ENCODE measurements at regions not wholly inside any gene's neighbourhood (a gene's known extent, or its start where the extent isn't known, plus 50 kb on each side); places are given as distances from the start of the nearest gene placed in this dataset.
A peak's percentile ranks its signal among the peaks of the same experiment; 100 is the strongest.

DNA sequence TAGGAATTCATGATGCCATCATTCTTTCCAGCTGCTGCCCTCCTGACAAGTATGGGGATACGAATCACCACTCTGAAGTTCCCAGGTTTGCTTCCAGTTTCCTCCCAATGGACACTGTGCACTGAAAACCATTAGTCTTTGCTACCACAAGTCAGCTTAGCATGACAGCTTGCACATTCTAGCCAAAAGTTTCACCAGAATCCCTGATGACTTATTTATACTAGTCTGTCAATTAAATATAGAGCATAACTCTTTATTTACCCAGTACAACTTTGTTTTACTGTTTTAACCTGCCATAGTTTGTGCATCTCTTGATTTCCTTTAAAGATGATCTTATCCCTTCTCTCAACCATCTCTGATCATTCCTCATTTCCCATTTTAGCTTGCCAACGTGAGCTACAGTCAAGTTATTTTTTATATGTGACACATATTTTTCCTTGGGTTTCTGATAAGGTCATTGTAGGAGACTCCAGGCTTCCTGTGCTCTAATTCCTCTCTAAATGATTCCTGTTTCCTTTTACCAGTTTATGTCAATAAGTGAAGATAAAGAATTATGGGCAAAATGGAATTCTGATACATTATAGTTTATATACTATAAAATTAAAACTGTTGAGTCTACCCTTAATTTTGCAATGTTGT is 167.5 kb upstream of the MEOX2 start:
- 34 to 54% methylated on average over 2 of the region's 2 CpGs for WGBS, 2 donors
- DNase-seq: no peak
- Histone ChIP-seq H3K27ac (ENCODE audit: low read depth in 1 of 2, low read length in 1 of 2) (no peak overlapping the region), H3K4me3 (no peak overlapping the region), H3K9ac (ENCODE audit: insufficient read depth in 1 of 2, low read length in 2 of 2) (no peak overlapping the region), H3K36me3 (ENCODE audit: control insufficient read depth in 4 of 4, insufficient read depth in 4 of 4, low read length in 4 of 4) (no peaks in the 10 kb centered on the region), H3K27me3 (ENCODE audit: control insufficient read depth in 3 of 3, insufficient read depth in 3 of 3, low read length in 2 of 3) (no peaks in the 10 kb centered on the region), H3K4me1 (ENCODE audit: control insufficient read depth in 5 of 5, insufficient read depth in 5 of 5, low read length in 5 of 5) (peaks cover 0 to 22% (median 9%) of the 10 kb centered on the region in 5 donors), H3K9me3 (ENCODE audit: control insufficient read depth in 4 of 4, insufficient read depth in 3 of 4, low read length in 3 of 4) (no peaks in the 10 kb centered on the region)
- TF ChIP-seq, protein P1, sequence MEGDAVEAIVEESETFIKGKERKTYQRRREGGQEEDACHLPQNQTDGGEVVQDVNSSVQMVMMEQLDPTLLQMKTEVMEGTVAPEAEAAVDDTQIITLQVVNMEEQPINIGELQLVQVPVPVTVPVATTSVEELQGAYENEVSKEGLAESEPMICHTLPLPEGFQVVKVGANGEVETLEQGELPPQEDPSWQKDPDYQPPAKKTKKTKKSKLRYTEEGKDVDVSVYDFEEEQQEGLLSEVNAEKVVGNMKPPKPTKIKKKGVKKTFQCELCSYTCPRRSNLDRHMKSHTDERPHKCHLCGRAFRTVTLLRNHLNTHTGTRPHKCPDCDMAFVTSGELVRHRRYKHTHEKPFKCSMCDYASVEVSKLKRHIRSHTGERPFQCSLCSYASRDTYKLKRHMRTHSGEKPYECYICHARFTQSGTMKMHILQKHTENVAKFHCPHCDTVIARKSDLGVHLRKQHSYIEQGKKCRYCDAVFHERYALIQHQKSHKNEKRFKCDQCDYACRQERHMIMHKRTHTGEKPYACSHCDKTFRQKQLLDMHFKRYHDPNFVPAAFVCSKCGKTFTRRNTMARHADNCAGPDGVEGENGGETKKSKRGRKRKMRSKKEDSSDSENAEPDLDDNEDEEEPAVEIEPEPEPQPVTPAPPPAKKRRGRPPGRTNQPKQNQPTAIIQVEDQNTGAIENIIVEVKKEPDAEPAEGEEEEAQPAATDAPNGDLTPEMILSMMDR (IDR thresholded peaks at IDR 0.05; ENCODE audit: control extremely low read depth, extremely low read depth): no peak
- no peak for ATAC-seq (ENCODE audit: insufficient read depth, low FRiP score)

DNA sequence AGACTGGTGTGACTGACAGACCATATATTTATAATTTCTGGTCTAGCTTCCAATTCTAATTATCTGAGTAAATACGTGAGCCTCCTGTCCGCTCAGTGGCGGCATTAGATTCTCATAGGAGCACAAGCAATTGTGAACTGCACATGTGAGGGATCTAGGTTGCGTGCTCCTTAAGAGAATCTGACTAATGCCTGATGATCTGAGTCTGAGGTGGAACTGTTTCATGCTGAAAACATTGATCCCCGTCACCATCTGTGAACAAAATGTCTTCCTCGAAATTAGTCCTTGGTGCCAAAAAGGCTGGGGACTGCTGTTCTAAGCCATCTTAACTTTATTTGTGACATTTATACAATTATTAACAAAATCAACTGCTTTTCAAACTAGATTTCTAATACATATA is 164.7 kb upstream of the MEOX2 start:
- DNase-seq: no peak
- H3K4me3 ChIP-seq: no peak overlapping the region
- no peaks in the 10 kb centered on the region for H3K27me3 ChIP-seq (ENCODE audit: control insufficient read depth in 3 of 3, insufficient read depth in 3 of 3, low read length in 2 of 3)
- no peaks in the 10 kb centered on the region for H3K9me3 ChIP-seq (ENCODE audit: control insufficient read depth in 4 of 4, insufficient read depth in 3 of 4, low read length in 3 of 4)
- ATAC-seq (ENCODE audit: insufficient read depth, low FRiP score): no peak
- TF ChIP-seq, protein P1 (IDR thresholded peaks at IDR 0.05; ENCODE audit: control extremely low read depth, extremely low read depth): no peak
- H3K4me1 ChIP-seq (ENCODE audit: control insufficient read depth in 5 of 5, insufficient read depth in 5 of 5, low read length in 5 of 5): peaks cover 0 to 26% (median 9%) of the 10 kb centered on the region in 5 donors
- no peak overlapping the region for H3K27ac ChIP-seq (ENCODE audit: low read depth in 1 of 2, low read length in 1 of 2)
- no peaks in the 10 kb centered on the region for H3K36me3 ChIP-seq (ENCODE audit: control insufficient read depth in 4 of 4, insufficient read depth in 4 of 4, low read length in 4 of 4)
- 78 to 80% methylated on average over 6 of the region's 6 CpGs for WGBS, 2 donors
- H3K9ac ChIP-seq (ENCODE audit: insufficient read depth in 1 of 2, low read length in 2 of 2): no peak overlapping the region

DNA sequence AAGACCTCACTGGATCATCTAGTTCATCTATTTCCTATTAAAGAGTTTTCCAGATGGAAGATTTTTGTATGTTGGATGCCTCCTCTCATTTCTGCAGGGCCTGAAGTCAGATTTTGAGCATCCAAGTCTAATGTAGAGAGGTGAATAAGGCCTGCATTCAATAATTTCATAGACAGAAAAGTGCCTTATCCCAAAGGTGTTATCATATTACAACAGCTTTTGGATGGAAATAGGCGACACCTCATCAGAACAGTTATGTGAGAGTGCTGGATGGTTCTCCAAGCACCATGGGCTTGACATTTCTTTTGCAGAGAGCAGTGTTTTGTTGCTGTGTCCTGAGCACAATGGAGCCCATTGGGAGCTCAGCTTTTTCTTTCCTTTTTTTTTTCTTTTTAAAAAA is 162.4 kb upstream of the MEOX2 start:
- no peak overlapping the region for H3K4me3 ChIP-seq
- no peaks in the 10 kb centered on the region for H3K27me3 ChIP-seq (ENCODE audit: control insufficient read depth in 3 of 3, insufficient read depth in 3 of 3, low read length in 2 of 3)
- no peak overlapping the region for H3K9ac ChIP-seq (ENCODE audit: insufficient read depth in 1 of 2, low read length in 2 of 2)
- no peaks in the 10 kb centered on the region for H3K36me3 ChIP-seq (ENCODE audit: control insufficient read depth in 4 of 4, insufficient read depth in 4 of 4, low read length in 4 of 4)
- WGBS, 2 donors: 79 to 87% methylated on average over 1 of the region's 1 CpG
- TF ChIP-seq, protein P1 (IDR thresholded peaks at IDR 0.05; ENCODE audit: control extremely low read depth, extremely low read depth): no peak
- H3K4me1 ChIP-seq (ENCODE audit: control insufficient read depth in 5 of 5, insufficient read depth in 5 of 5, low read length in 5 of 5): peaks cover 0 to 33% (median 2%) of the 10 kb centered on the region in 5 donors
- no peak overlapping the region for H3K27ac ChIP-seq (ENCODE audit: low read depth in 1 of 2, low read length in 1 of 2)
- peak in 1 of 3 donors; percentile 83 for DNase-seq
- no peak for ATAC-seq (ENCODE audit: insufficient read depth, low FRiP score)
- H3K9me3 ChIP-seq (ENCODE audit: control insufficient read depth in 4 of 4, insufficient read depth in 3 of 4, low read length in 3 of 4): no peaks in the 10 kb centered on the region

DNA sequence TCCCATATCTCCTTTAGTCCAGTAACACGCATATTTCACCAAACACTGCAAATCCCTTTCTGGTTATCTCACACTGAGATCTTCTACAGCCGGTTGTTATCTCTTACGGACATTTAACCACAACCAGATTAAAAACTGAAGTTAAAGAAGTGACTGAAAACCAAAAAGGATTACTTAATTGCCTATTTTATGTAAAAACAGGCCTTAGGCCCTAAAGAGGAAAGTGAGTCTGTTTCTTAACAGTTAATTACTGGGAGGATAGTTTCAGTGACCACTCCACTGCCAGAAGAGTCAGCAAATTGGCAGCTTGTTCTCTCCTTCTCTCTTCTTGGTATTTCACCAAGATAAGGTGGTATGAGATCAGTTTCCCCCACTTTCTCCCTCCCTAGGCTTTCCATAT is 161.9 kb upstream of the MEOX2 start:
- peak in 2 of 3 donors; percentile 64 to 70 for DNase-seq
- Histone ChIP-seq H3K4me1 (ENCODE audit: control insufficient read depth in 5 of 5, insufficient read depth in 5 of 5, low read length in 5 of 5) (peaks cover 0 to 33% (median 2%) of the 10 kb centered on the region in 5 donors), H3K27ac (ENCODE audit: low read depth in 1 of 2, low read length in 1 of 2) (no peak overlapping the region), H3K36me3 (ENCODE audit: control insufficient read depth in 4 of 4, insufficient read depth in 4 of 4, low read length in 4 of 4) (no peaks in the 10 kb centered on the region), H3K9ac (ENCODE audit: insufficient read depth in 1 of 2, low read length in 2 of 2) (no peak overlapping the region), H3K9me3 (ENCODE audit: control insufficient read depth in 4 of 4, insufficient read depth in 3 of 4, low read length in 3 of 4) (no peaks in the 10 kb centered on the region), H3K27me3 (ENCODE audit: control insufficient read depth in 3 of 3, insufficient read depth in 3 of 3, low read length in 2 of 3) (no peaks in the 10 kb centered on the region), H3K4me3 (no peak overlapping the region)
- ATAC-seq (ENCODE audit: insufficient read depth, low FRiP score): no peak
- 31 to 46% methylated on average over 3 of the region's 3 CpGs for WGBS, 2 donors
- TF ChIP-seq, protein P1 (IDR thresholded peaks at IDR 0.05; ENCODE audit: control extremely low read depth, extremely low read depth): no peak
